ENCODE measurements at regions not wholly inside any gene's neighbourhood (a gene's known extent, or its start where the extent isn't known, plus 50 kb on each side); places are given as distances from the start of the nearest gene placed in this dataset.

DNA sequence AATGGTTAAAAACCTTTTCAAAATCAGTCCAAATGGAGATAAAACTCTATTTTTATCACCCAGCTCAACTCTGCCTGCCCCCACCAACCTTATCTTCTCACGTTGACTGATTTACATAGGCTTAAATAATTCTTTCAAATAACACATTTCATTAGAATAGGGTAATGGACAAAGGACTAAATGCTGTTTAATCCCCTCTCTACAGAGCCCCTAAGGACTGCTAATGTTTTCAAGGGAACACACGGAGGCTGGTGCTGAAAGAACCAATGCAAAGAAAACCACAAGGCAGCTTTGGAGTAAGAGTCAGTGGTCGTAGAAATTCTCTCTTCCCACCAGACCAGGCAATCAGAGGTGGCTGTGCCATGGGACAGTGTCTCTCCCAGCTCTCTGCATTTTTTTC, 445.7 kb upstream of the MAF start:
- TF ChIP-seq CTCF (conservative IDR thresholded peaks at IDR 0.05; ENCODE audit: low read length) (no peak), EZH2phosphoT487 (IDR thresholded peaks at IDR 0.05; ENCODE audit: borderline replicate concordance) (no peak)
